ENCODE measurements at regions not wholly inside any gene's neighbourhood (a gene's known extent, or its start where the extent isn't known, plus 50 kb on each side); places are given as distances from the start of the nearest gene placed in this dataset.

GRCh38 chr4:54152846-54153600 lies 53.1 kb downstream of the GSX2 start:
- ATAC-seq (no peak), DNase-seq (no peak)
- H3K9me3 Mint-ChIP-seq: peaks cover 4% of the 10 kb centered on the region
- intact Hi-C loops (cut with micrococcal nuclease): no loop called here
- no peak for TF ChIP-seq CTCF (IDR thresholded peaks at IDR 0.05)
- no peaks in the 10 kb centered on the region for H3K27me3 Mint-ChIP-seq
- no peak overlapping the region for H3K4me3 Mint-ChIP-seq
- H3K27ac Mint-ChIP-seq: no peak overlapping the region
- ChIA-PET CTCF (interaction anchor here (0.6 to 0.7 kb wide), 2 partner anchors 631 to 772 kb away, joined by 3 read pairs; no protein-coding TSS in a partner anchor), POLR2A (no interaction called here)
- H3K36me3 Mint-ChIP-seq (ENCODE audit: low read depth): no peaks in the 10 kb centered on the region
- H3K4me1 Mint-ChIP-seq (ENCODE audit: low read depth): no peaks in the 10 kb centered on the region

- ChIA-PET CTCF (no interaction called here), POLR2A (no interaction called here)
- DNase-seq (no peak), ATAC-seq (no peak)
- Mint-ChIP-seq H3K4me1 (ENCODE audit: low read depth) (no peaks in the 10 kb centered on the region), H3K27ac (no peak overlapping the region), H3K9me3 (peaks cover 2% of the 10 kb centered on the region), H3K36me3 (ENCODE audit: low read depth) (no peaks in the 10 kb centered on the region), H3K27me3 (peaks cover 1% of the 10 kb centered on the region), H3K4me3 (no peak overlapping the region)
- intact Hi-C loops (cut with micrococcal nuclease): no loop called here
- no peak for TF ChIP-seq CTCF (IDR thresholded peaks at IDR 0.05)
Observed at GRCh38 chr4:54155936-54156335, 56.0 kb downstream of the GSX2 start.

- ATAC-seq: no peak
- DNase-seq: no peak
- Mint-ChIP-seq H3K27me3 (peaks cover 1% of the 10 kb centered on the region), H3K4me3 (no peak overlapping the region), H3K4me1 (ENCODE audit: low read depth) (no peaks in the 10 kb centered on the region), H3K36me3 (ENCODE audit: low read depth) (no peaks in the 10 kb centered on the region), H3K27ac (no peak overlapping the region), H3K9me3 (peaks cover 3% of the 10 kb centered on the region)
- POLR2A ChIA-PET: no interaction called here
- CTCF ChIA-PET: no interaction called here
- intact Hi-C loops (cut with micrococcal nuclease): no loop called here
- TF ChIP-seq CTCF (IDR thresholded peaks at IDR 0.05): no peak
Observed at GRCh38 chr4:54157606-54158005, 57.6 kb downstream of the GSX2 start.

- no peak for DNase-seq
- intact Hi-C loops (cut with micrococcal nuclease): no loop called here
- CTCF ChIA-PET: no interaction called here
- no peak overlapping the region for H3K4me3 Mint-ChIP-seq
- H3K9me3 Mint-ChIP-seq: peaks cover 3% of the 10 kb centered on the region
- H3K27me3 Mint-ChIP-seq: peaks cover 1% of the 10 kb centered on the region
- H3K36me3 Mint-ChIP-seq (ENCODE audit: low read depth): no peaks in the 10 kb centered on the region
- POLR2A ChIA-PET: no interaction called here
- H3K27ac Mint-ChIP-seq: no peak overlapping the region
- H3K4me1 Mint-ChIP-seq (ENCODE audit: low read depth): no peaks in the 10 kb centered on the region
- ATAC-seq: no peak
- no peak for TF ChIP-seq CTCF (IDR thresholded peaks at IDR 0.05)
Observed at GRCh38 chr4:54159543-54159942, 59.6 kb downstream of the GSX2 start.

- no peak for TF ChIP-seq CTCF (IDR thresholded peaks at IDR 0.05)
- CTCF ChIA-PET: no interaction called here
- intact Hi-C loops (cut with micrococcal nuclease): no loop called here
- Mint-ChIP-seq H3K36me3 (ENCODE audit: low read depth) (no peaks in the 10 kb centered on the region), H3K9me3 (peaks cover 2% of the 10 kb centered on the region), H3K4me3 (no peak overlapping the region), H3K4me1 (ENCODE audit: low read depth) (no peaks in the 10 kb centered on the region), H3K27me3 (peaks cover 4% of the 10 kb centered on the region), H3K27ac (no peak overlapping the region)
- no peak for DNase-seq
- POLR2A ChIA-PET: no interaction called here
- ATAC-seq: no peak
Observed at GRCh38 chr4:54165011-54165410, 64.1 kb upstream of the PDGFRA start.
